IMR-90 (cell line): ENCODE measurements at regions not wholly inside any gene's neighbourhood (a gene's known extent, or its start where the extent isn't known, plus 50 kb on each side); places are given as distances from the start of the nearest gene placed in this dataset.

Source experiments
- ATAC-seq: fragments of 200-7000 bp; cut with Tn5 transposase; 2 replicates; pipeline ENCODE4 v1.9.1; 2020; ENCODE audit warnings: low read depth, mild to moderate bottlenecking, moderate library complexity
- BruUV-seq: library from RNA; stranded (reverse); fragments of 400-500 nt; replicated peaks from 2 replicates; lab custom pipeline; 2021; lab: Mats Ljungman, UMichigan
- CTCF ChIA-PET: fragments of 300-600 bp; formaldehyde crosslinking; extraction: SDS; loops from one replicate; lab custom pipeline; 2021; ENCODE audit warnings: antibody characterized with exemption; lab: Yijun Ruan, JAX
- POLR2A ChIA-PET: fragments of 300-600 bp; sonication (Branson Sonifier 250); formaldehyde crosslinking; loops from one replicate; lab custom pipeline; 2022; ENCODE audit warnings: antibody characterized with exemption; ENCODE audit not compliant: unreplicated experiment; lab: Charles Lee
- DNase-seq: peaks from one replicate; pipeline ENCODE4 v3.0.0; 2013
- H2AFZ ChIP-seq: replicated peaks from 2 replicates; pipeline ENCODE3; 2013; ENCODE audit warnings: low read length, mild to moderate bottlenecking; ENCODE audit not compliant: poor library complexity
- H2AK5ac ChIP-seq: 2 replicates; pipeline ENCODE4 v1.6.1; 2013; ENCODE audit warnings: low read depth, low read length, inconsistent platforms
- H2AK9ac ChIP-seq: replicated peaks from 2 replicates; pipeline ENCODE3; 2013; ENCODE audit warnings: mild to moderate bottlenecking, low read depth, low read length, moderate library complexity; ENCODE audit not compliant: poor library complexity
- H2BK120ac ChIP-seq: 2 replicates; pipeline ENCODE4 v1.6.1; 2013; ENCODE audit warnings: low read depth, low read length, inconsistent platforms
- H2BK15ac ChIP-seq: 3 replicates; pipeline ENCODE4 v1.6.1; 2013; ENCODE audit warnings: low read depth, low read length, inconsistent platforms
- H2BK20ac ChIP-seq: 2 replicates; pipeline ENCODE4 v1.6.1; 2013; ENCODE audit warnings: low read depth, mild to moderate bottlenecking, inconsistent platforms, low read length, moderate library complexity
- H2BK5ac ChIP-seq: 2 replicates; pipeline ENCODE4 v1.6.1; 2013; ENCODE audit warnings: mild to moderate bottlenecking, low read depth, low read length, inconsistent platforms; ENCODE audit not compliant: poor library complexity, severe bottlenecking
- H3K14ac ChIP-seq: replicated peaks from 2 replicates; pipeline ENCODE4 v1.6.1; 2013; ENCODE audit warnings: low read depth, low read length, inconsistent platforms
- H3K18ac ChIP-seq: 2 replicates; pipeline ENCODE4 v1.6.1; 2013; ENCODE audit warnings: low read depth, low read length, control low read depth
- H3K23ac ChIP-seq: 2 replicates; pipeline ENCODE4 v1.6.1; 2013; ENCODE audit warnings: low read depth, low read length, inconsistent platforms
- H3K27ac ChIP-seq: 2 replicates; pipeline ENCODE4 v1.5.1; 2013; ENCODE audit warnings: mild to moderate bottlenecking, control low read depth, low read length; ENCODE audit not compliant: insufficient read depth
- H3K27me3 ChIP-seq: 2 replicates; pipeline ENCODE4 v1.6.1; 2013; ENCODE audit warnings: low read length; ENCODE audit not compliant: control insufficient read depth, insufficient read depth
- H3K36me3 ChIP-seq: 2 replicates; pipeline ENCODE4 v1.6.1; 2013; ENCODE audit warnings: low read length, mixed read lengths; ENCODE audit not compliant: control insufficient read depth, insufficient read depth
- H3K4ac ChIP-seq: 2 replicates; pipeline ENCODE4 v1.6.1; 2013; ENCODE audit warnings: low read depth, low read length, inconsistent platforms
- H3K4me1 ChIP-seq: 2 replicates; pipeline ENCODE4 v1.6.1; 2013; ENCODE audit warnings: low read length, mixed read lengths; ENCODE audit not compliant: control insufficient read depth, insufficient read depth
- H3K4me2 ChIP-seq: 2 replicates; pipeline ENCODE4 v1.6.1; 2013; ENCODE audit warnings: low read depth, mild to moderate bottlenecking, control low read depth, low read length, moderate library complexity
- H3K4me3 ChIP-seq: 2 replicates; pipeline ENCODE4 v1.5.1; 2013; ENCODE audit warnings: low read depth, mild to moderate bottlenecking, control low read depth, low read length, moderate library complexity; ENCODE audit not compliant: insufficient read depth
- H3K56ac ChIP-seq: 2 replicates; pipeline ENCODE4 v1.6.1; 2013; ENCODE audit warnings: low read length, inconsistent platforms; ENCODE audit not compliant: insufficient read depth; ENCODE audit errors: extremely low read depth
- H3K79me1 ChIP-seq, 2 experiments: 2 replicates each; pipeline ENCODE4 v1.6.1; 2013; ENCODE audit warnings: low read length in 2 of 2, inconsistent platforms in 1 of 2, low read depth in 1 of 2
- H3K9ac ChIP-seq: 2 replicates; pipeline ENCODE4 v1.6.1; 2013; ENCODE audit warnings: low read depth, low read length, control low read depth
- H3K9me1 ChIP-seq: 2 replicates; pipeline ENCODE4 v1.6.1; 2013; ENCODE audit warnings: low read length, inconsistent platforms; ENCODE audit not compliant: insufficient read depth
- H3K9me3 ChIP-seq: 2 replicates; pipeline ENCODE4 v1.6.1; 2013; ENCODE audit warnings: low read length; ENCODE audit not compliant: control insufficient read depth, insufficient read depth
- H4K20me1 ChIP-seq: 2 replicates; pipeline ENCODE4 v1.6.1; 2013; ENCODE audit warnings: low read length, inconsistent platforms; ENCODE audit not compliant: insufficient read depth
- H4K5ac ChIP-seq: 2 replicates; pipeline ENCODE4 v1.6.1; 2013; ENCODE audit warnings: mild to moderate bottlenecking, low read depth, low read length, control low read depth
- H4K8ac ChIP-seq, 2 experiments: 2 replicates each; pipeline ENCODE4 v1.6.1; 2013; ENCODE audit warnings: low read depth in 2 of 2, low read length in 2 of 2, control low read depth in 1 of 2, inconsistent platforms in 1 of 2
- H4K91ac ChIP-seq: 2 replicates; pipeline ENCODE4 v1.6.1; 2013; ENCODE audit warnings: low read depth, low read length, inconsistent platforms; ENCODE audit not compliant: insufficient read depth
- BHLHE40 ChIP-seq: fragments of 150-350 bp; IDR thresholded peaks from 2 replicates; pipeline ENCODE4 v1.6.1; 2016; ENCODE audit warnings: mild to moderate bottlenecking, low read depth, low read length
- CEBPB ChIP-seq: IDR thresholded peaks from 2 replicates; pipeline ENCODE4 v1.6.1; 2012; ENCODE audit warnings: low read depth, low read length, improper control_type of control experiment
- ELK1 ChIP-seq: fragments of 150-350 bp; IDR thresholded peaks from 2 replicates; pipeline ENCODE4 v1.6.1; 2016; ENCODE audit warnings: low read depth, mild to moderate bottlenecking, low read length, moderate library complexity, borderline replicate concordance
- MAZ ChIP-seq: IDR thresholded peaks from 2 replicates; pipeline ENCODE4 v1.6.1; 2012; ENCODE audit warnings: low read depth, mild to moderate bottlenecking, low read length, improper control_type of control experiment, moderate library complexity, borderline replicate concordance
- WGBS, 2 experiments: methylation state at CpG; one replicate each; pipeline versions ENCODE4 v1.1.5 to v1.1.7; 2013; ENCODE audit warnings: missing lambda C conversion rate in 2 of 2; ENCODE audit not compliant: insufficient read length in 1 of 2; ENCODE audit errors: extremely low coverage in 2 of 2; 5-methylcytosine and 5-hydroxymethylcytosine counted together
- dilution Hi-C: fragments of 300-500 bp; cut with HindIII; formaldehyde crosslinking; loops from one replicate; pipeline ENCODE4 v1.14.3; 2018; ENCODE audit warnings: low sequenced_read_pairs; ENCODE audit not compliant: unreplicated experiment
- in situ Hi-C: fragments of 300-500 bp; cut with MboI; formaldehyde crosslinking; loops from 3 replicates; pipeline ENCODE4 v1.14.3; 2019; ENCODE audit warnings: low sequenced_read_pairs, inconsistent platforms, mixed read lengths
- intact Hi-C: fragments of 100-400 bp; cut with micrococcal nuclease; formaldehyde crosslinking; loops from 2 replicates; pipeline ENCODE4 v1.10.0; 2022

- H2BK5ac ChIP-seq: no peak overlapping the region
- no peak overlapping the region for H2BK15ac ChIP-seq
- no peak overlapping the region for H3K14ac ChIP-seq
- H3K27me3 ChIP-seq: no peaks in the 10 kb centered on the region
- TF ChIP-seq ELK1 (no peak), MAZ (no peak), CEBPB (no peak), BHLHE40 (no peak)
- DNase-seq (no peak), ATAC-seq (no peak)
- BruUV-seq: no TSS peak
- H3K9me1 ChIP-seq: no peaks in the 10 kb centered on the region
- no peak overlapping the region for H3K4ac ChIP-seq
- WGBS, 2 experiments: no CpG with 5 or more reads among the region's 4 CpGs
- no peak overlapping the region for H2AK9ac ChIP-seq
- H2AFZ ChIP-seq: peak overlapping the region; percentile 35
- H4K20me1 ChIP-seq: no peaks in the 10 kb centered on the region
- no peak overlapping the region for H2AK5ac ChIP-seq
- H3K4me3 ChIP-seq: no peak overlapping the region
- H3K27ac ChIP-seq: no peak overlapping the region
- H4K91ac ChIP-seq: no peak overlapping the region
- no peak overlapping the region for H3K23ac ChIP-seq
- no peak overlapping the region for H4K8ac ChIP-seq
- no peak overlapping the region for H3K4me2 ChIP-seq
- intact Hi-C loops (no loop called here), in situ Hi-C loops (no loop called here), dilution Hi-C loops (no loop called here)
- H4K5ac ChIP-seq: no peak overlapping the region
- H3K18ac ChIP-seq: no peak overlapping the region
- H2BK20ac ChIP-seq: no peak overlapping the region
- no peak overlapping the region for H2BK120ac ChIP-seq
- H3K79me1 ChIP-seq: no peaks in the 10 kb centered on the region
- no peaks in the 10 kb centered on the region for H3K9me3 ChIP-seq
- H3K9ac ChIP-seq: no peak overlapping the region
- POLR2A ChIA-PET: no interaction called here
- CTCF ChIA-PET: no interaction called here
- H3K36me3 ChIP-seq: no peaks in the 10 kb centered on the region
- H3K4me1 ChIP-seq: peaks cover 4% of the 10 kb centered on the region
- H3K56ac ChIP-seq: no peak overlapping the region
These were observed 332.8 kb downstream of the NSG2 start for GRCh38 chr5:174378121-174378874.
